ENCODE measurements at regions not wholly inside any gene's neighbourhood (a gene's known extent, or its start where the extent isn't known, plus 50 kb on each side); places are given as distances from the start of the nearest gene placed in this dataset.

GRCh38 chr1:60153961-60154360, 80.4 kb upstream of the C1orf87 start:
- TF ChIP-seq POLR2AphosphoS5 (IDR thresholded peaks at IDR 0.05; ENCODE audit: borderline replicate concordance, low read depth, low read length) (no peak), EZH2 (IDR thresholded peaks at IDR 0.05) (no peak)

Measured in SK-N-MC (cell line).